SK-N-SH treated with all-trans-retinoic acid at 6 μM for 48 hours (cell line): ENCODE measurements at regions not wholly inside any gene's neighbourhood (a gene's known extent, or its start where the extent isn't known, plus 50 kb on each side); places are given as distances from the start of the nearest gene placed in this dataset.

Experiments
- GLIS3 ChIP-seq: fragments of 250-450 bp; sonication (Bioruptor Pico); IDR thresholded peaks from 2 replicates; pipeline ENCODE4 v1.5.0; 2020; ENCODE audit warnings: mild to moderate bottlenecking, moderate library complexity
- ISL1 ChIP-seq: fragments of 250-450 bp; sonication (Bioruptor Pico); IDR thresholded peaks from 2 replicates; pipeline ENCODE4 v2.1.2; 2022; ENCODE audit warnings: mild to moderate bottlenecking, moderate library complexity
- OSR1 ChIP-seq: fragments of 250-450 bp; sonication (Bioruptor Pico); IDR thresholded peaks from 2 replicates; pipeline ENCODE4 v1.8.0; 2022; ENCODE audit warnings: moderate library complexity, mild to moderate bottlenecking, inconsistent platforms
- PPARA ChIP-seq: fragments of 250-450 bp; sonication (Bioruptor Pico); IDR thresholded peaks from 2 replicates; pipeline ENCODE4 v1.5.0; 2020; ENCODE audit warnings: mild to moderate bottlenecking, borderline replicate concordance
- RARB ChIP-seq: fragments of 250-450 bp; sonication (Bioruptor Pico); IDR thresholded peaks from 2 replicates; pipeline ENCODE4 v1.8.0; 2021; ENCODE audit warnings: mild to moderate bottlenecking, moderate library complexity
- SNAI2 ChIP-seq: fragments of 250-450 bp; sonication (Bioruptor Pico); IDR thresholded peaks from 2 replicates; pipeline ENCODE4 v1.5.0; 2020; ENCODE audit warnings: mild to moderate bottlenecking, moderate library complexity
- ZFP3 ChIP-seq: fragments of 250-450 bp; sonication (Bioruptor Pico); IDR thresholded peaks from 2 replicates; pipeline ENCODE4 v1.5.0; 2020; ENCODE audit warnings: mild to moderate bottlenecking, moderate library complexity
- ZFP30 ChIP-seq: fragments of 450-650 bp; formaldehyde crosslinking; IDR thresholded peaks from 2 replicates; pipeline ENCODE4 v1.5.0; 2022; ENCODE audit warnings: mild to moderate bottlenecking, moderate library complexity
- ZNF565 ChIP-seq: fragments of 450-650 bp; formaldehyde crosslinking; conservative IDR thresholded peaks from 2 replicates; pipeline ENCODE4 v1.5.0; 2020; ENCODE audit warnings: low read depth, mild to moderate bottlenecking, moderate library complexity
- ZNF70 ChIP-seq: fragments of 450-650 bp; formaldehyde crosslinking; IDR thresholded peaks from 2 replicates; pipeline ENCODE4 v1.5.0; 2020; ENCODE audit warnings: mild to moderate bottlenecking, moderate library complexity
- TF ChIP-seq, protein P1 (sequence below): fragments of 250-450 bp; sonication (Bioruptor Pico); IDR thresholded peaks from 2 replicates; pipeline ENCODE4 v1.5.1; 2020; ENCODE audit warnings: low read depth, mild to moderate bottlenecking, moderate library complexity
- TF ChIP-seq, protein P2 (sequence below): fragments of 250-450 bp; sonication (Bioruptor Pico); IDR thresholded peaks from 2 replicates; pipeline ENCODE4 v1.8.0; 2020; ENCODE audit warnings: mild to moderate bottlenecking, moderate library complexity, borderline replicate concordance
- TF ChIP-seq, protein P3 (sequence below): fragments of 250-450 bp; sonication (Bioruptor Pico); IDR thresholded peaks from 2 replicates; pipeline ENCODE4 v1.5.0; 2020; ENCODE audit warnings: mild to moderate bottlenecking, moderate library complexity
- TF ChIP-seq, protein P4 (sequence below): fragments of 250-450 bp; sonication (Bioruptor Pico); IDR thresholded peaks from 2 replicates; pipeline ENCODE4 v1.5.1; 2021; ENCODE audit warnings: mild to moderate bottlenecking, moderate library complexity

DNA sequence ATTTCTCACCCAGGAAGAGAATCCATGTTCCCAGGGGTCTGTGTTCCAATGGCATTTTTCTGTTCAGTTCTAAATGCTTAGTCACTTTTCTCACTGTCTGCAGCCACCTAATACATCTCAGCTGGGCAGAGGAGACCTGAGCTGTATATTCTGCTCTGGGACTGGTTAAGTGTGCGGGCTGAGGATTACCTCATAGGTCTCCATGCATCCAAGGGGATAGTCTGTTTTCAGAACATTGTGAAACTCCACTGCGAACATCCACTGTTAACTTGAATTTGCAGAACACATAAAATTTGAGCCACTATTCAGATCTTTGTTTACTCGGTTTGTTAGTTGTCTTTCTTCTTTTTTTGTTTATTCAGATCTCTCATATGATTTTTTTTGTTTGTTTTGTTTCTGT is 947.1 kb downstream of the TFAP2A start:
- TF ChIP-seq RARB (CRISPR knock-in tag) (no peak), ISL1 (CRISPR knock-in tag) (no peak), PPARA (no peak), GLIS3 (CRISPR knock-in tag) (no peak), ZFP30 (CRISPR knock-in tag) (no peak), ZNF70 (CRISPR knock-in tag) (no peak), ZFP3 (CRISPR knock-in tag) (no peak), SNAI2 (no peak), OSR1 (no peak), ZNF565 (no peak)
- TF ChIP-seq, protein P1, sequence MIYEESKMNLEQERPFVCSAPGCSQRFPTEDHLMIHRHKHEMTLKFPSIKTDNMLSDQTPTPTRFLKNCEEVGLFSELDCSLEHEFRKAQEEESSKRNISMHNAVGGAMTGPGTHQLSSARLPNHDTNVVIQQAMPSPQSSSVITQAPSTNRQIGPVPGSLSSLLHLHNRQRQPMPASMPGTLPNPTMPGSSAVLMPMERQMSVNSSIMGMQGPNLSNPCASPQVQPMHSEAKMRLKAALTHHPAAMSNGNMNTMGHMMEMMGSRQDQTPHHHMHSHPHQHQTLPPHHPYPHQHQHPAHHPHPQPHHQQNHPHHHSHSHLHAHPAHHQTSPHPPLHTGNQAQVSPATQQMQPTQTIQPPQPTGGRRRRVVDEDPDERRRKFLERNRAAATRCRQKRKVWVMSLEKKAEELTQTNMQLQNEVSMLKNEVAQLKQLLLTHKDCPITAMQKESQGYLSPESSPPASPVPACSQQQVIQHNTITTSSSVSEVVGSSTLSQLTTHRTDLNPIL (CRISPR knock-in tag): no peak
- TF ChIP-seq, protein P2, sequence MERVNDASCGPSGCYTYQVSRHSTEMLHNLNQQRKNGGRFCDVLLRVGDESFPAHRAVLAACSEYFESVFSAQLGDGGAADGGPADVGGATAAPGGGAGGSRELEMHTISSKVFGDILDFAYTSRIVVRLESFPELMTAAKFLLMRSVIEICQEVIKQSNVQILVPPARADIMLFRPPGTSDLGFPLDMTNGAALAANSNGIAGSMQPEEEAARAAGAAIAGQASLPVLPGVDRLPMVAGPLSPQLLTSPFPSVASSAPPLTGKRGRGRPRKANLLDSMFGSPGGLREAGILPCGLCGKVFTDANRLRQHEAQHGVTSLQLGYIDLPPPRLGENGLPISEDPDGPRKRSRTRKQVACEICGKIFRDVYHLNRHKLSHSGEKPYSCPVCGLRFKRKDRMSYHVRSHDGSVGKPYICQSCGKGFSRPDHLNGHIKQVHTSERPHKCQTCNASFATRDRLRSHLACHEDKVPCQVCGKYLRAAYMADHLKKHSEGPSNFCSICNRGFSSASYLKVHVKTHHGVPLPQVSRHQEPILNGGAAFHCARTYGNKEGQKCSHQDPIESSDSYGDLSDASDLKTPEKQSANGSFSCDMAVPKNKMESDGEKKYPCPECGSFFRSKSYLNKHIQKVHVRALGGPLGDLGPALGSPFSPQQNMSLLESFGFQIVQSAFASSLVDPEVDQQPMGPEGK (CRISPR knock-in tag): no peak
- TF ChIP-seq, protein P3, sequence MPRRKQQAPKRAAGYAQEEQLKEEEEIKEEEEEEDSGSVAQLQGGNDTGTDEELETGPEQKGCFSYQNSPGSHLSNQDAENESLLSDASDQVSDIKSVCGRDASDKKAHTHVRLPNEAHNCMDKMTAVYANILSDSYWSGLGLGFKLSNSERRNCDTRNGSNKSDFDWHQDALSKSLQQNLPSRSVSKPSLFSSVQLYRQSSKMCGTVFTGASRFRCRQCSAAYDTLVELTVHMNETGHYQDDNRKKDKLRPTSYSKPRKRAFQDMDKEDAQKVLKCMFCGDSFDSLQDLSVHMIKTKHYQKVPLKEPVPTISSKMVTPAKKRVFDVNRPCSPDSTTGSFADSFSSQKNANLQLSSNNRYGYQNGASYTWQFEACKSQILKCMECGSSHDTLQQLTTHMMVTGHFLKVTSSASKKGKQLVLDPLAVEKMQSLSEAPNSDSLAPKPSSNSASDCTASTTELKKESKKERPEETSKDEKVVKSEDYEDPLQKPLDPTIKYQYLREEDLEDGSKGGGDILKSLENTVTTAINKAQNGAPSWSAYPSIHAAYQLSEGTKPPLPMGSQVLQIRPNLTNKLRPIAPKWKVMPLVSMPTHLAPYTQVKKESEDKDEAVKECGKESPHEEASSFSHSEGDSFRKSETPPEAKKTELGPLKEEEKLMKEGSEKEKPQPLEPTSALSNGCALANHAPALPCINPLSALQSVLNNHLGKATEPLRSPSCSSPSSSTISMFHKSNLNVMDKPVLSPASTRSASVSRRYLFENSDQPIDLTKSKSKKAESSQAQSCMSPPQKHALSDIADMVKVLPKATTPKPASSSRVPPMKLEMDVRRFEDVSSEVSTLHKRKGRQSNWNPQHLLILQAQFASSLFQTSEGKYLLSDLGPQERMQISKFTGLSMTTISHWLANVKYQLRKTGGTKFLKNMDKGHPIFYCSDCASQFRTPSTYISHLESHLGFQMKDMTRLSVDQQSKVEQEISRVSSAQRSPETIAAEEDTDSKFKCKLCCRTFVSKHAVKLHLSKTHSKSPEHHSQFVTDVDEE: no peak
- TF ChIP-seq, protein P4, sequence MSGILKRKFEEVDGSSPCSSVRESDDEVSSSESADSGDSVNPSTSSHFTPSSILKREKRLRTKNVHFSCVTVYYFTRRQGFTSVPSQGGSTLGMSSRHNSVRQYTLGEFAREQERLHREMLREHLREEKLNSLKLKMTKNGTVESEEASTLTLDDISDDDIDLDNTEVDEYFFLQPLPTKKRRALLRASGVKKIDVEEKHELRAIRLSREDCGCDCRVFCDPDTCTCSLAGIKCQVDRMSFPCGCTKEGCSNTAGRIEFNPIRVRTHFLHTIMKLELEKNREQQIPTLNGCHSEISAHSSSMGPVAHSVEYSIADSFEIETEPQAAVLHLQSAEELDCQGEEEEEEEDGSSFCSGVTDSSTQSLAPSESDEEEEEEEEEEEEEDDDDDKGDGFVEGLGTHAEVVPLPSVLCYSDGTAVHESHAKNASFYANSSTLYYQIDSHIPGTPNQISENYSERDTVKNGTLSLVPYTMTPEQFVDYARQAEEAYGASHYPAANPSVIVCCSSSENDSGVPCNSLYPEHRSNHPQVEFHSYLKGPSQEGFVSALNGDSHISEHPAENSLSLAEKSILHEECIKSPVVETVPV (CRISPR knock-in tag): no peak
